PC-3 (cell line): ENCODE measurements at regions not wholly inside any gene's neighbourhood (a gene's known extent, or its start where the extent isn't known, plus 50 kb on each side); places are given as distances from the start of the nearest gene placed in this dataset.

ENCODE experiments used
- EZH2 ChIP-seq: fragments of 300-600 bp; sonication (generic); IDR thresholded peaks from one replicate; pipeline ENCODE4 v1.6.1; 2017; ENCODE audit warnings: antibody characterized with exemption, mild to moderate bottlenecking, low read length; ENCODE audit not compliant: unreplicated experiment
- EZH2phosphoT487 ChIP-seq: fragments of 300-600 bp; sonication (generic); IDR thresholded peaks from 2 replicates; pipeline ENCODE4 v1.6.1; 2018; ENCODE audit warnings: mild to moderate bottlenecking, antibody characterized with exemption, low read length, borderline replicate concordance
- TF ChIP-seq, protein P1 (sequence below): fragments of 300-600 bp; sonication (generic); conservative IDR thresholded peaks from 2 replicates; pipeline ENCODE4 v1.5.1; 2017; ENCODE audit warnings: antibody characterized with exemption, low read depth, mild to moderate bottlenecking, low read length

DNA sequence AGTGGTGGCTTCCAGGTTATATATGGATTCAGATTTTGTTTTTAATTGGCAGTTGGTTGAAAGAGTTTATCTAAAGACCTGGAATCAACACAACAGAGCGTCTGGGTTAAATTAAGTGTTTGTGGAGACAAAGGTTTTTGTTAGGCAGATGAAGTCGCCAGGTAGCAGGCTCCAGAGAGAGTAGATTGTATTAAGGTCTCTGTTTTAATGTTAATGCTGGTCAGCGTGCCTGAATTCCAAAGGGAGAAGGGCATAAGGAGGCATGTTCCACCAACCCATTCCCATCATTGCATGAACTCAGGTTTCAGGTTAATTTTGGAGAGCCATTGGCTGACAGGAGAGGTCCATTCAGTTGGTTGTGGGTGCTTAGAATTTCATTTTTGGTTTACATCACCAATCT is 744.1 kb upstream of the GJE1 start:
- TF ChIP-seq, protein P1, sequence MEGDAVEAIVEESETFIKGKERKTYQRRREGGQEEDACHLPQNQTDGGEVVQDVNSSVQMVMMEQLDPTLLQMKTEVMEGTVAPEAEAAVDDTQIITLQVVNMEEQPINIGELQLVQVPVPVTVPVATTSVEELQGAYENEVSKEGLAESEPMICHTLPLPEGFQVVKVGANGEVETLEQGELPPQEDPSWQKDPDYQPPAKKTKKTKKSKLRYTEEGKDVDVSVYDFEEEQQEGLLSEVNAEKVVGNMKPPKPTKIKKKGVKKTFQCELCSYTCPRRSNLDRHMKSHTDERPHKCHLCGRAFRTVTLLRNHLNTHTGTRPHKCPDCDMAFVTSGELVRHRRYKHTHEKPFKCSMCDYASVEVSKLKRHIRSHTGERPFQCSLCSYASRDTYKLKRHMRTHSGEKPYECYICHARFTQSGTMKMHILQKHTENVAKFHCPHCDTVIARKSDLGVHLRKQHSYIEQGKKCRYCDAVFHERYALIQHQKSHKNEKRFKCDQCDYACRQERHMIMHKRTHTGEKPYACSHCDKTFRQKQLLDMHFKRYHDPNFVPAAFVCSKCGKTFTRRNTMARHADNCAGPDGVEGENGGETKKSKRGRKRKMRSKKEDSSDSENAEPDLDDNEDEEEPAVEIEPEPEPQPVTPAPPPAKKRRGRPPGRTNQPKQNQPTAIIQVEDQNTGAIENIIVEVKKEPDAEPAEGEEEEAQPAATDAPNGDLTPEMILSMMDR = no peak
- no peak for TF ChIP-seq EZH2
- no peak for TF ChIP-seq EZH2phosphoT487
